ENCODE measurements at regions not wholly inside any gene's neighbourhood (a gene's known extent, or its start where the extent isn't known, plus 50 kb on each side); places are given as distances from the start of the nearest gene placed in this dataset.

DNA sequence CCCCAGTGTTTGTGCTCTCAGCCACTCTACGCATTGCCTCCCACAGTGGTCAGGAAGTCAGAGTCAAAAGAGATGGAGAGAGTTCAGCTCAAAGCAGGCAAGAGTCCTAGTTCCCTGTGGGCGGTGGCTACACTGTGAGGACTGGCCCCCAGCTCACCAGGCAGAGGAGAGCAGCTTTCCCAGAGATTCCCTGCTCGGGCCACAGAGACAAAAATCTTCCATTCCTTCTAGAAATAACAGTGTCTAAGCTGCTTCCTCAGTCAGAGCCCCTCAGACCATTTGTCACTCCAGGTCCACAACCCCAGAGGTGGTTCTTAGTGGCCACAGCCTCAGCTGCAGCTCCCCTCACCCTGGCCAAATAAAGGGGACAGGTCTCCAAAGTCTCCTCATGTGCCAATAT, 263.0 kb upstream of the RPL38 start:
- ATAC-seq: no peak
- Histone ChIP-seq H3K36me3 (no peaks in the 10 kb centered on the region), H3K27me3 (peaks cover 0 to 6% of the 10 kb centered on the region in 2 donors), H3K4me1 (no peaks in the 10 kb centered on the region), H3K9me3 (no peaks in the 10 kb centered on the region), H3K4me3 (no peak overlapping the region), H3K27ac (no peak overlapping the region)
- TF ChIP-seq, protein P1, sequence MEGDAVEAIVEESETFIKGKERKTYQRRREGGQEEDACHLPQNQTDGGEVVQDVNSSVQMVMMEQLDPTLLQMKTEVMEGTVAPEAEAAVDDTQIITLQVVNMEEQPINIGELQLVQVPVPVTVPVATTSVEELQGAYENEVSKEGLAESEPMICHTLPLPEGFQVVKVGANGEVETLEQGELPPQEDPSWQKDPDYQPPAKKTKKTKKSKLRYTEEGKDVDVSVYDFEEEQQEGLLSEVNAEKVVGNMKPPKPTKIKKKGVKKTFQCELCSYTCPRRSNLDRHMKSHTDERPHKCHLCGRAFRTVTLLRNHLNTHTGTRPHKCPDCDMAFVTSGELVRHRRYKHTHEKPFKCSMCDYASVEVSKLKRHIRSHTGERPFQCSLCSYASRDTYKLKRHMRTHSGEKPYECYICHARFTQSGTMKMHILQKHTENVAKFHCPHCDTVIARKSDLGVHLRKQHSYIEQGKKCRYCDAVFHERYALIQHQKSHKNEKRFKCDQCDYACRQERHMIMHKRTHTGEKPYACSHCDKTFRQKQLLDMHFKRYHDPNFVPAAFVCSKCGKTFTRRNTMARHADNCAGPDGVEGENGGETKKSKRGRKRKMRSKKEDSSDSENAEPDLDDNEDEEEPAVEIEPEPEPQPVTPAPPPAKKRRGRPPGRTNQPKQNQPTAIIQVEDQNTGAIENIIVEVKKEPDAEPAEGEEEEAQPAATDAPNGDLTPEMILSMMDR (IDR thresholded peaks at IDR 0.05): no peak
- intact Hi-C loops (cut with DNase I): no loop called here
- no peak for DNase-seq

DNA sequence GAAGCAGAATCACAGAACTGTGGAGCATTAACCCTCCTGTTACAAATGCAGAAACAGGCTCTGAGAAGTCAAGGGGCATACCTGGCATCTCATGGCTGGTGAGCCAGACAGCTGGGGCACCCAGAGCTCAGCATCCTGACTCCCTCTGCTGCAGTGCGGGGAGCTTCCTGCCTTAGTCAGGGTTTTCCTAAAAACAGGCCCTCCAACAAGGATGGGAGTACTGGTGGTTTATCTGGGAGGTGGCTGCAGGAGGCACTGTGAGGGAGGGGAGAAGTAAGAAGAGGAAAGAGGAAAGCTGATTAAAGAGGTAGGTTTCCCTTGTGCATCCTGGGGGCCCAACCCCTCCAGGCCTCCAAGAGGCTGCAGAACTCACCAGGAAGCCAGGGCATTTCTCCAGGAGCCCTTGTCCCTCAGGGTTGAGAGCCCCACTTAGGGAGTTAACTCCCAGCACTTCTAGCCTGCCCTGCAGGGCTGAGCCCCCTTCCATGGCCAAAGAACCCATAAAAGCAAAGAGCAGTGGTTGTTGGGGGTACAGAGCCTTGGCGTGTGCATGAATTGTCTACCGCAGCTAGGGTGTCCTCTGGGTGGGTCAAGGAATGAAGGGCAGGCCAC, 261.5 kb upstream of the RPL38 start:
- no peak for ATAC-seq
- intact Hi-C loops (cut with DNase I): no loop called here

GRCh38 chr17:73942703-73943415, 260.6 kb upstream of the RPL38 start:
- TF ChIP-seq, protein P1 (IDR thresholded peaks at IDR 0.05): no peak
- Histone ChIP-seq H3K4me1 (no peaks in the 10 kb centered on the region), H3K27ac (no peak overlapping the region), H3K27me3 (peaks cover 0 to 19% of the 10 kb centered on the region in 2 donors), H3K36me3 (no peaks in the 10 kb centered on the region), H3K4me3 (no peak overlapping the region), H3K9me3 (no peaks in the 10 kb centered on the region)
- DNase-seq (no peak), ATAC-seq (no peak)
- intact Hi-C loops (cut with DNase I): no loop called here

More for the DNA sequence above, 261.5 kb upstream of the RPL38 start:
- H3K36me3 ChIP-seq: no peaks in the 10 kb centered on the region
- no peaks in the 10 kb centered on the region for H3K9me3 ChIP-seq
- H3K27ac ChIP-seq: no peak overlapping the region
- DNase-seq: no peak
- H3K27me3 ChIP-seq: peaks cover 0 to 11% of the 10 kb centered on the region in 2 donors
- no peak overlapping the region for H3K4me3 ChIP-seq
- no peaks in the 10 kb centered on the region for H3K4me1 ChIP-seq
- TF ChIP-seq, protein P1 (IDR thresholded peaks at IDR 0.05): no peak

DNA sequence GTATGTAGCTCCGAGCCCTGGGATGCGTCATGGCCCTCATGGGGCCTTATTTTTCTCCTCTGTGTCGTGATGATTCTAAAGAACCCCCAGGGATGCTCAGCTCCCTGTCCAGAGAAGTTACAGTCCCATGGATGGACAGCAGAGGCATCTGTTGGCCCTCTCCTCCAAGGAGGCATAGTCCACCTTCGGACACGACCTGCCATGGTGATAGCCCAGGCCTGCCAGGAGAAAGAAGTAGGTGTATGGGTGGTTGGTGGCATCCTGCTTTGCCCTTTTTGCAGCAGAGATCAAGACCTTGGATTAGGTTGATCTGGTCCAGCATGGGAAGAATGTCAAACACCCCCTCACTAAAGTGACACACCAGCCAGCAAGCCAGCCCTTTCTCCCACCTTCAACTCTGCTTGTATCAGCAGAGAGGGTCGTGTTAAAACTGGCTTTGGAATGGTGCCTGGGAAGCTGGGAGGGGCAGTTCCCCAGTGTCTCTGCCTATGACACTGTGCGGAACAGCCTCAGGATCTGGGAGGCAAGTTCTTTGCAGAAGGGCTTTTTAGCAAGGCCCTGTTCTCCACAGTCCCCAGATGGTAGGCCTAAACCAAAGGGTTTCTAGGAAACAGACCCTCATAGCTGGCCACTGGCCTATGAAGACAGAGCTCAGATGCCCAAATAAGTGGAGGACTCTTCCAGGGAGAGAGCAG, 259.9 kb upstream of the RPL38 start:
- Histone ChIP-seq H3K36me3 (no peaks in the 10 kb centered on the region), H3K4me1 (no peaks in the 10 kb centered on the region), H3K27ac (no peak overlapping the region), H3K9me3 (no peaks in the 10 kb centered on the region), H3K4me3 (no peak overlapping the region), H3K27me3 (peaks cover 0 to 20% of the 10 kb centered on the region in 2 donors)
- TF ChIP-seq, protein P1 (IDR thresholded peaks at IDR 0.05): no peak
- DNase-seq (no peak), ATAC-seq (no peak)
- intact Hi-C loops (cut with DNase I): no loop called here

DNA sequence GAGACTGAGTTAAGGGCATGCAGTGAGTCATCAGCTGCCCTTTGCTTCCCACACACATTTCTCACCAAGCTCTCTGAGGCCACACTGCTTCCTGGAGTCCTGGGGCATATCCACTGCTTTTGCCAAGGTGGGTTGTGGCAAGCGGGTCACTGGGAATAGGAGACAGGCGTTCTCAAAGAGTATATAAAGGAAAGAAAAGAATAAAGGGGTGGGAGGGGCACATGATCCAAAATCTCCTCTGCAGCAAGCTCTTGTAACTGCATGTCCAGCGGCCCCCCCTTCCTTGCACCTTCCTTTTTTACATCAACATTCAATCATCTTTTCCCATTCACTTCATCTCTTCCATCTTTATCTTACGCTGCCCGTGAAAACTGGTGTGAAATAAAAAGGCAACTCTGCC, 259.1 kb upstream of the RPL38 start:
- no peak overlapping the region for H3K4me3 ChIP-seq
- H3K9me3 ChIP-seq: no peaks in the 10 kb centered on the region
- TF ChIP-seq, protein P1 (IDR thresholded peaks at IDR 0.05): no peak
- no peak overlapping the region for H3K27ac ChIP-seq
- H3K4me1 ChIP-seq: no peaks in the 10 kb centered on the region
- intact Hi-C loops (cut with DNase I): no loop called here
- ATAC-seq (no peak), DNase-seq (no peak)
- H3K27me3 ChIP-seq: peaks cover 0 to 21% of the 10 kb centered on the region in 2 donors
- no peaks in the 10 kb centered on the region for H3K36me3 ChIP-seq

Data from left lung (tissue), 4 donors.